ENCODE measurements at regions not wholly inside any gene's neighbourhood (a gene's known extent, or its start where the extent isn't known, plus 50 kb on each side); places are given as distances from the start of the nearest gene placed in this dataset.

GRCh38 chr18:34595690-34596089 lies 114.4 kb upstream of the DTNA start:
- H3K36me3 ChIP-seq (ENCODE audit: control insufficient read depth, insufficient read depth, low read length), result no peaks in the 10 kb centered on the region
- DNase-seq (ENCODE audit: low read depth), result no peak
- no peak overlapping the region for H3K4me3 ChIP-seq (ENCODE audit: low read depth, low read length)
- H3K27me3 ChIP-seq (ENCODE audit: control insufficient read depth, insufficient read depth, low read length), result no peaks in the 10 kb centered on the region
- TF ChIP-seq CTCF (IDR thresholded peaks at IDR 0.05; ENCODE audit: insufficient read depth, low read length, poor library complexity, severe bottlenecking), result peak; percentile 43

- TF ChIP-seq CTCF (IDR thresholded peaks at IDR 0.05; ENCODE audit: insufficient read depth, low read length, poor library complexity, severe bottlenecking), result no peak
- no peak overlapping the region for H3K4me3 ChIP-seq (ENCODE audit: low read depth, low read length)
- no peaks in the 10 kb centered on the region for H3K36me3 ChIP-seq (ENCODE audit: control insufficient read depth, insufficient read depth, low read length)
- no peak for DNase-seq (ENCODE audit: low read depth)
- H3K27me3 ChIP-seq (ENCODE audit: control insufficient read depth, insufficient read depth, low read length), result no peaks in the 10 kb centered on the region
Measured at GRCh38 chr18:34598120-34598635, 111.9 kb upstream of the DTNA start.

GRCh38 chr18:34600158-34600557 lies 109.9 kb upstream of the DTNA start:
- Histone ChIP-seq H3K36me3 (ENCODE audit: control insufficient read depth, insufficient read depth, low read length) (no peaks in the 10 kb centered on the region), H3K27me3 (ENCODE audit: control insufficient read depth, insufficient read depth, low read length) (no peaks in the 10 kb centered on the region), H3K4me3 (ENCODE audit: low read depth, low read length) (no peak overlapping the region)
- no peak for TF ChIP-seq CTCF (IDR thresholded peaks at IDR 0.05; ENCODE audit: insufficient read depth, low read length, poor library complexity, severe bottlenecking)
- DNase-seq (ENCODE audit: low read depth), result no peak

- H3K36me3 ChIP-seq (ENCODE audit: control insufficient read depth, insufficient read depth, low read length), result no peaks in the 10 kb centered on the region
- no peaks in the 10 kb centered on the region for H3K27me3 ChIP-seq (ENCODE audit: control insufficient read depth, insufficient read depth, low read length)
- TF ChIP-seq CTCF (IDR thresholded peaks at IDR 0.05; ENCODE audit: insufficient read depth, low read length, poor library complexity, severe bottlenecking), result no peak
- no peak overlapping the region for H3K4me3 ChIP-seq (ENCODE audit: low read depth, low read length)
- DNase-seq (ENCODE audit: low read depth), result no peak
Measured at GRCh38 chr18:34600874-34601656, 109.0 kb upstream of the DTNA start.

- H3K36me3 ChIP-seq (ENCODE audit: control insufficient read depth, insufficient read depth, low read length), result no peaks in the 10 kb centered on the region
- no peak for DNase-seq (ENCODE audit: low read depth)
- H3K27me3 ChIP-seq (ENCODE audit: control insufficient read depth, insufficient read depth, low read length), result no peaks in the 10 kb centered on the region
- no peak overlapping the region for H3K4me3 ChIP-seq (ENCODE audit: low read depth, low read length)
- TF ChIP-seq CTCF (IDR thresholded peaks at IDR 0.05; ENCODE audit: insufficient read depth, low read length, poor library complexity, severe bottlenecking), result no peak
Measured at GRCh38 chr18:34604591-34604990, 105.5 kb upstream of the DTNA start.

GRCh38 chr18:34606851-34607250 lies 103.2 kb upstream of the DTNA start:
- Histone ChIP-seq H3K36me3 (ENCODE audit: control insufficient read depth, insufficient read depth, low read length) (no peaks in the 10 kb centered on the region), H3K4me3 (ENCODE audit: low read depth, low read length) (no peak overlapping the region), H3K27me3 (ENCODE audit: control insufficient read depth, insufficient read depth, low read length) (no peaks in the 10 kb centered on the region)
- no peak for TF ChIP-seq CTCF (IDR thresholded peaks at IDR 0.05; ENCODE audit: insufficient read depth, low read length, poor library complexity, severe bottlenecking)
- no peak for DNase-seq (ENCODE audit: low read depth)

Measured in kidney epithelial cell (primary cell).